ENCODE measurements at regions not wholly inside any gene's neighbourhood (a gene's known extent, or its start where the extent isn't known, plus 50 kb on each side); places are given as distances from the start of the nearest gene placed in this dataset.

GRCh38 chr2:125870264-125870663, 785.7 kb upstream of the GYPC start:
- WGBS, 5 donors: 63 to 75% (median 71%) methylated on average over 2 of the region's 2 CpGs
- no peak overlapping the region for H3K27ac ChIP-seq
- peaks cover 0 to 6% (median 0%) of the 10 kb centered on the region in 6 donors for H3K4me1 ChIP-seq
- intact Hi-C loops (cut with DNase I; ENCODE audit: low total_unique reads): no loop called here
- H3K4me3 ChIP-seq: no peak overlapping the region
- DNase-seq: no peak
- H3K36me3 ChIP-seq: no peaks in the 10 kb centered on the region
- H3K9me3 ChIP-seq: peaks cover 0 to 20% (median 0%) of the 10 kb centered on the region in 8 donors
- no peaks in the 10 kb centered on the region for H3K27me3 ChIP-seq (replicated peaks in 1 of 7)
- no peak for TF ChIP-seq POLR2A (IDR thresholded peaks at IDR 0.05)
- no peak for TF ChIP-seq POLR2AphosphoS5 (IDR thresholded peaks at IDR 0.05)
- no peak for TF ChIP-seq CTCF (IDR thresholded peaks at IDR 0.05 in 8 of 11, conservative IDR thresholded peaks at IDR 0.05 in 3 of 11)

DNA sequence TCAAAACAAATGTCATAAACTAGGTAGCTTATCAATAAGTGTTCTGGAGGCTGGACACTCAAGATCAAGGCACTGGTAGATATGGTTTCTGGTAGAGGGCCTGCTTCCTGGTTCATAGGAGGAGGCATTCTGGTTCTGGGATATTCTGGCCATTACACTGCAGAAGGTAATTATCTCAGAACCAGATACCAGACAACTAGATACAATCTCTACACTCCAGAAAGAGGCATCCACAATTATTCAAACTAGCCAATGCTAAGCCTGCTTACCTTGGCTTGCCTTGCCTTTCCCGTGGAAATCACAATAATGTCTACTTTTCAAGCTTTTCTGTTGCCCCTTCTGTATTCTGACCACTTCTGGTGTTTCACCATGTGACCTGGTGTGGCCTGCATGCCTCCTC, 785.2 kb upstream of the GYPC start:
- no peak overlapping the region for H3K4me3 ChIP-seq
- 54 to 71% (median 64%) methylated on average over 1 of the region's 1 CpG for WGBS, 5 donors
- no peak for TF ChIP-seq POLR2AphosphoS5 (IDR thresholded peaks at IDR 0.05)
- no peak for TF ChIP-seq POLR2A (IDR thresholded peaks at IDR 0.05)
- no peak for TF ChIP-seq CTCF (IDR thresholded peaks at IDR 0.05 in 8 of 11, conservative IDR thresholded peaks at IDR 0.05 in 3 of 11)

DNA sequence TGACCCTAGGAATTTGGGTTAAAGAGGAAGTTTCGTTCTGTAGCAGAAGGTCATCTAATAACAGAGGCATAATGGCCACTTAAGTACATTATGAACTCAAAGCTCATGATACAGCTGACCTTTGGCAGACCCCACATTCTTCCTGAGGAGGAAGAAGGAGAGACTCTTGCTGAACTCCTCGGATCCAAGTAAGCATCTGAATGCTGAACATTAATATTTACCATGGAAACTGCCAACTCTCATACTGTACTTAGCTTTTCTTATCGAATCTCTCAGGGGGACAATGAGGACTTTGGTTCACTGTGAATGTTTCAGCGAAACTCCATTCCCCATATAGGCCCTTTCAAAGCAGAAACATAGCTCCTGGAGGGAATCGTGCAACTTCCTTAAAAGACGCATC, 781.4 kb upstream of the GYPC start:
- no peak for DNase-seq
- TF ChIP-seq POLR2A (IDR thresholded peaks at IDR 0.05): no peak
- no peak for TF ChIP-seq POLR2AphosphoS5 (IDR thresholded peaks at IDR 0.05)
- TF ChIP-seq CTCF (IDR thresholded peaks at IDR 0.05 in 8 of 11, conservative IDR thresholded peaks at IDR 0.05 in 3 of 11): no peak
- intact Hi-C loops (cut with DNase I; ENCODE audit: low total_unique reads): no loop called here
- no peak overlapping the region for H3K27ac ChIP-seq
- WGBS, 5 donors: 53 to 70% (median 54%) methylated on average over 6 of the region's 6 CpGs
- no peaks in the 10 kb centered on the region for H3K36me3 ChIP-seq
- no peak overlapping the region for H3K4me3 ChIP-seq
- peaks cover 0 to 31% (median 3%) of the 10 kb centered on the region in 8 donors for H3K9me3 ChIP-seq
- peaks cover 0 to 6% (median 0%) of the 10 kb centered on the region in 6 donors for H3K4me1 ChIP-seq
- no peaks in the 10 kb centered on the region for H3K27me3 ChIP-seq (replicated peaks in 1 of 7)

More for the DNA sequence above, 785.2 kb upstream of the GYPC start:
- H3K27ac ChIP-seq: no peak overlapping the region
- intact Hi-C loops (cut with DNase I; ENCODE audit: low total_unique reads): no loop called here
- peaks cover 0 to 6% (median 0%) of the 10 kb centered on the region in 6 donors for H3K4me1 ChIP-seq
- DNase-seq: no peak
- H3K9me3 ChIP-seq: peaks cover 0 to 20% (median 0%) of the 10 kb centered on the region in 8 donors
- H3K36me3 ChIP-seq: no peaks in the 10 kb centered on the region
- no peaks in the 10 kb centered on the region for H3K27me3 ChIP-seq (replicated peaks in 1 of 7)

GRCh38 chr2:125885340-125885739, 770.6 kb upstream of the GYPC start:
- no peak for DNase-seq
- H3K27ac ChIP-seq: no peak overlapping the region
- H3K9me3 ChIP-seq: peaks cover 2 to 54% (median 35%) of the 10 kb centered on the region in 8 donors
- no peaks in the 10 kb centered on the region for H3K27me3 ChIP-seq (replicated peaks in 1 of 7)
- intact Hi-C loops (cut with DNase I; ENCODE audit: low total_unique reads): no loop called here
- TF ChIP-seq POLR2AphosphoS5 (IDR thresholded peaks at IDR 0.05): no peak
- no peak for TF ChIP-seq POLR2A (IDR thresholded peaks at IDR 0.05)
- no peak for TF ChIP-seq CTCF (IDR thresholded peaks at IDR 0.05 in 8 of 11, conservative IDR thresholded peaks at IDR 0.05 in 3 of 11)
- H3K36me3 ChIP-seq: no peaks in the 10 kb centered on the region
- no peak overlapping the region for H3K4me3 ChIP-seq
- WGBS, 5 donors: 91 to 98% (median 96%) methylated on average over 3 of the region's 3 CpGs
- H3K4me1 ChIP-seq: no peaks in the 10 kb centered on the region

Measured in spleen (tissue), 11 donors.